RCC 7860 (cell line): ENCODE measurements at regions not wholly inside any gene's neighbourhood (a gene's known extent, or its start where the extent isn't known, plus 50 kb on each side); places are given as distances from the start of the nearest gene placed in this dataset.
"Not testable (repeated sequence)": the region's sequence is repeated elsewhere in the genome, so short reads cannot be mapped to it uniquely, and the experiment has no call there.

Experiments
- DNase-seq: peaks from one replicate; pipeline ENCODE4 v3.0.0-alpha.2; 2015; ENCODE audit warnings: low spot score
- FAIRE-seq: peaks from 2 replicates; lab custom pipeline; 2012; peaks lifted over from hg19 to GRCh38; lab: Jason Lieb, UNC

DNA sequence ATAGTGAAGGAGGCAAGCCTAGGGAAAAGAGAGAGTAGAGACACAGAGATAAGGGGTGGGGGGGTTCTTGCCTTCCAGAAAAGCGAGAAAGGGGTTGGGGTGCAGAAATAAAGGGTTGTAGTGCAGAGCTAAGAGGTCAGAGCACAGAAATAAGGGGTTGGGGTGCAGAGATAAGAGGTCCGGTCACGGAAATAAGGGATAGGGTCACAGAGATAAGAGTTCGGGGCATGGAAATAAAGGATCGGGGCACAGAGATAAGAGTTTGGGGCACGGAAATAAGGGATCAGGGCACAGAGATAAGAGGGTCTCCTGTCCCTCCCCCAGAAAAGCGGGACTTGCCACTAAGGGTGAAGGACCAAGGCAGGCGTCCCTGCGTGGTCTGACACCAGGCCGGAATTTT, 222.0 kb downstream of the OTOP1 start:
- not testable (repeated sequence) for DNase-seq, FAIRE-seq

DNA sequence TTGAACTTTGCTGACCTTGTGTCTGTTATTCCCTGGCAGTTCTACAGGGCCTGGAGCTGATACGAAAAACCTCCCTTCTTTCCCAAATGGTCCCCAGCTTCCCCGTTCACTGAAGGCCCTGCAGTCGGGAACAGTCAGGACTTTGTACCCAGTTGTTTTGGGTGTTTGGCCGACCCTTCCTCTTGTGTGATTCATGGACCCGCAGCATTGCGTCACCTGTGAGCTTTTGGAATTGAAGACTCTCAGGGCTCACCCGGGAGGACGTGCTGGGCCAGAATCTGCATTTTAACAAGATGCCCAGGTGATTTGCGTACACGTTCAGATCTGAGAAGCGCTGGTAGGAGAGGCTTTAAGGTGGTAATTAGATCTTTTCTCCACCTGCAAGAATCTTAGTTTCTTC, 220.4 kb downstream of the OTOP1 start:
- not testable (repeated sequence) for DNase-seq, FAIRE-seq

DNA sequence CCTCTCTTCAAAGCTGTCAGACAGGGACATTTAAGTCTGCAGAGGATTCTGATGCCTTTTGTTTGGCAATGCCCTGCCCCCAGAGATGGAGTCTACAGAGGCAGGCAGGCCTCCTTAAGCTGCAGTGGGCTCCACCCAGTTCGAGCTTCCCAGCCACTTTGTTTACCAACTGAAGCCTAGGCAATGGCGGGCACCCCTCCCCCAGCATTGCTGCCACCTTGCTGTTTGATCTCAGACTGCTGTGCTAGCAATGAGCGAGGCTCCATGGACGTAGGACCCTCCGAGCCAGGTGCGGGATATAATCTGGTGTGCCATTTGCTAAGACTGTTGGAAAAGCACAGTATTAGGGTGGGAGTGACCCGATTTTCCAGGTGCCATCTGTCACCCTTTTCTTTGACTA, 207.7 kb downstream of the OTOP1 start:
- FAIRE-seq, DNase-seq: not testable (repeated sequence)

DNA sequence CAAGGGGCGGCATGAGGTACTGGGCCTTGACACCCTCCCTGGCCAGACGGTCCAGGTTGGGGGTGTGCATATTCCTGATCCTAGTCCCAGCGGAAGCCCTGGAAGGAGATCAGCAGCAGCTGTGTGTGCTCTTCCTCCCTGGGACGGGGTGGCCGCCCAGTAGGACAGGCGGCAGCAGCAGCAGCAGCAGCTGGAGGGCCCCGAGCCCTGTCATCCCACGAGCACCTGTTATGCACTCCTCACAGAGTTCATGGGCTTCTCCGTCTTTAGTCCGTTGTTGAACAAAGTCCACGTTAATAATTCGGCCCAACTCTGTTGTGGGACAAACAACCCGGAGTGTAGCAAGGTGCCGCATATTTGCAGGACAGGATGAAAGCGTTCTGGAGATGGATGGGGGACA, 205.6 kb downstream of the OTOP1 start:
- DNase-seq, FAIRE-seq: not testable (repeated sequence)

DNA sequence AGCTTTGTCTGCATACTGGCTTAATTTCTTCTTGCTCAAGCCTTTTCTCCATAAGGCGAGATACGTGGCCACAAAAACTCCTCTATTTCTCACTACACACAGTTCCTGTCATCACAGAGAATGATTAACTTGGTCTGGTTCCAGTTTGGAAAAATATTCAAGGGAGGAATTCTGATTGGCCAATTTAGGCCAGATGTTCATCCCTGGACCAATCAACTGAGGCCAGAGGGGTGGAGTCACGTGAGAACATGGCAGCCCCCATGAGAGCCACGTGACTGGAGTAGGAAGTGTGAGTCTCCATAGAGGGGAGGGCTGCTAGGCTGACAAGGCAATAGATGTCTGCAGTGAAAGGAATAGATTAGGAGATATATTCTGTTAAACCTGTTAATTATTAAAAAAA, 200.0 kb downstream of the OTOP1 start:
- not testable (repeated sequence) for FAIRE-seq, DNase-seq

DNA sequence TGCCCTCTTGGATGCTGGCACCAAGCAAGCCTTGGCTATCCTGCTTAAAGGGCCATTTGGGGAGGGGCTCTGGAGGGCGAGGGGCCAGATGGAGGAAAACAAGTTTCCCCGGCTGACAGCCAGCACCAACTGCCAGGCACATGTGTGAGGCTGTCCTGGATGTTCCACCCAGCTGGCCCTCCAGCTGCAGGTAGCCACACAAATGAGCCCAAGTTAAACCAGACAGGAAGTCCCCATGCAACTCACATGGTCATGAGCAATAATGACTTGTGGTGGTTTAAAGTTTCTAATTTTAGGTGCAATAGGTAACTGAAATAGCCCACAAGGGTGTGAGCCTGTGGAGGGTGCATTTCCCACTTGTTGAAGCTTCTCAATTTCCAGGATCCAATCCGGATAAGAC, 198.0 kb downstream of the OTOP1 start:
- FAIRE-seq: not testable (repeated sequence)

DNA sequence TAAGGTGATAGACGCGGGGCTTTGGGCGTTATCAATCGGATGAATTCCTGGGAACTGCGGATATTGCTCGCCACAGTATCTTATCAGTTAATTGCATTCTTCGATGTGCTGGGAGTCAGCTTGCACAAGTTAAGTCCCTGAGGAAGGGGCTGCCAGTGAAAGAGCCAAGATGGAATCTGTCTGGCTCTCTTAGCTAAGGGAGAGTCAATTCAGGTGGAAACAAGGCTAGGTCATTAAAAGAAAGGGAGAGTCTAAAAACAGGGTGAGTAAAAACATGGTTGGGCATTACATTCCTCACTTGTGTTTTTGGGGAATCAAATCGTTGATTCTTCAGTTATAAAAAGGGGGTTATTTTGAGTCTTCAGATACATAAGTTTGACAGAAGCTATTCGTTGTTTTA, 196.2 kb downstream of the OTOP1 start:
- FAIRE-seq, DNase-seq: not testable (repeated sequence)

More for the DNA sequence above, 198.0 kb downstream of the OTOP1 start:
- not testable (repeated sequence) for DNase-seq

DNA sequence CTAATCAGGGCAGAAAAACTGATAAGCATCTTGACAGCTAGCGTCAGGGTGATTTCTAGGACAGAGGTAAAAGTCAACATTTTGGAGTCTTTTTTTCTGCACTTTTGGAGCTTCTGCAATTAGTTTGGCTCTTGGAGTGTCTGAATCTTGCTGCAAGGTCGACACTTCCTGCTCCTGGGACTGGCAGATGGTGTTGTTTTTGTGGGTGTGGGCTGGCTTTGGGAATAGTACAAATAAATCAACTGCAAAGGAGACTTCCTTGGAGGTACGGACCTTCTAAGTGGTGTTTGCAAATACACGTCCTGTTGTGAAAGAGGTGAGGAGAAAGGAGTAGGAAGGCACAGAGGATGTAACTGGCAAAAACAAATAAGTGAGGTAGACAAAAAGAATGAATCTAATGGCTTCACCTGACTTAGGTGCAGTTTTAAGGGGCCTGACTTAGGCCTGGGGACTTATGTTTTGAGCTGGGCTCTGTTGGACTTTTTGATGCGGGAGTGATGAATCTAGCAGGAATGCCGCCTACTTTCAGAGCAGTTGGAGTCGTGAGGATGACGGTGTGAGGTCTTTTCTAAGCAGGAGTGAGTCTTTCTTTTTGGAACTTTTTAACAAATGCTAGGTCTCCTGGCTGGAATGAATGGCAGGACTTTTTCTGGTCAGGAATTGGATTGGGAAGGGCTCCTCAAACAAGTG, 195.1 kb downstream of the OTOP1 start:
- not testable (repeated sequence) for DNase-seq, FAIRE-seq

DNA sequence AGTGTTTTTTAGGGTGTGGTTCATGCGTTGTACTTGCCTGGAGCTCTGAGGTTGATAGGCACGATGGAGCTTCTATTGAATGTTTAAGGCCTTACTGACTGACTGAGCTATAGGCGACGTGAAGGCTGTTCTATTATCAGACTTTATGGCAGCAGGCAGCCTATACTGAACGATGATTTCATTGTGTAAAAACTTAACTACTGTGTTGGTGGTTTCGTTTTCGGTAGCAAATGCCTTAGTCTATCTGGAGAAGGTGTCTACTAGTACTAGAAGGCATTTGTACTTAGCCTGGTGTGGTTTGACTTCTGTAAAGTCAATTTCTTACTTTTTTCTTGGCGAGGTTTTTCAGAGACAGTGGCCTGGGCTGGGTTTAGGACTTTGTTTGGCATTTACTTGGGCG, 194.4 kb downstream of the OTOP1 start:
- DNase-seq: not testable (repeated sequence)

DNA sequence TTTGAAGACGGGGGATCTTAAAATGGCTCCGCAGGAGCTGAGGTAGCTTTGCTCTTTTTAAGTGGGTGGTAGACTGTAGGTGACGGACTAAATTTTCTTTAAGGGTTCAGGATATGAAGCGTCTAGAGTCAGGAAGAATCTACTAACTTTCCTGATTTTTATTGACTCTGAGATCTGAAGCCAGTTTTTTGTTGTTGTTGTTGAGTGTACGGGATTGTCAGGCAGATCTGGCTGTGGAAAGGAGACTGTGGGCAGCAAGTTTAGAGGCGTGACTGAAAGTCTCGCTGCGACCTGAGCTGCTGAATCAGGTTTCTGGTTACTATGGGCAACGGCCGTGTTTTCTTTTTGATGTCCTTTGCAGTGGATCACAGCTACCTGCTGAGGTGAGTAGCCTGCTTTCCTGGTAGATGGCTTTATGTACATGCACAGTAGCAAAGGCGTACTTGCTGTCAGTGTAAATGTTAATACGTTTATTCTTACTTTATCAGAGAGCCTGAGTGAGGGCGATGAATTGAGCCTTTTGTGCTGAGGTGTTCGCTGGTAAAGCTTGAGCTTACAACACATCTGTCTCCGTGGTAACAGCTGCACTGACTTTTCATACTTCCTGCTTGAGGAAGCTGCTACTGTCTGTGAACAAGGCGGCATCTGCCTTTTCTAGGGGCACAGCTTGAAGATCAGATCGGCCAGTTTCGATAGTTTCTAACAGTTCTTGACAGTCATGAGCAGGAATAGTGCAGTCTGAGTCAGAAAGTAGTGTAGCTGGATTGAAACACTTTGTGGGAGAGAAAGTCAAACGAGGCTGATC, 193.7 kb downstream of the OTOP1 start:
- DNase-seq, FAIRE-seq: not testable (repeated sequence)

More for the DNA sequence above, 194.4 kb downstream of the OTOP1 start:
- FAIRE-seq: not testable (repeated sequence)

DNA sequence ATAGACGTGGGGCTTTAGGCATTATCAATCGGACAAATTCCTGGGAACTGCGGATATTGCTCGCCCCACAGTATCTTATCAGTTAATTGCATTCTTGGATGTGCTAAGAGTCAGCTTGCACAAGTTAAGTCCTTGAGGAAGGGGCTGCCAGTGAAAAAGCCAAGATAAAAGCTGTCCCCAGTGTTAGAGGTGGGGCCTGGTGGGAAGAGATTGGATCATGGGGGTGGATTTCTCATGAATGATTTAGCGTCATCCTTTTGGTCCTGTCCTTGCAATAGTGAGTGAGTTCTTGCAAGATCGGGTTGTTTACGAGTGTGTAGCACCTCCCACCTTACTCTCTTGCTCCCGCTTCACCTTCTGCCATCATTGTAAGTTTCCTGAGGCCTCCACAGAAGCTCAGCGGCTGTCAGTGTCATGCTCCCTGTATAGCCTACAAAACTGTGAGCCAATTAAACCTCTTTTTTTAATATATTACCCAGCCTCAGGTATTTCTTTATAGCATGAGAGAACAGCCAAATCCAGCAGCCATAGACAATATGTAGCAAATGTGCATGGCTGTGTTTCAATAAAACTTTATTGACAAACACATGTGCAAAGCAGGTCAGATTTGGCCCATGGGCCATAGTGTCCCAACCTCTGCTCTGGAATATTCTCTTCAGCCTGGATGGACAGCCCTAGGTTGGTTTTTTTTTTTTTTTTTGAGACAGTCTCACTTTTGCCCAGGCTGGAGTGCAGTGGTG, 189.2 kb downstream of the OTOP1 start:
- DNase-seq, FAIRE-seq: not testable (repeated sequence)

DNA sequence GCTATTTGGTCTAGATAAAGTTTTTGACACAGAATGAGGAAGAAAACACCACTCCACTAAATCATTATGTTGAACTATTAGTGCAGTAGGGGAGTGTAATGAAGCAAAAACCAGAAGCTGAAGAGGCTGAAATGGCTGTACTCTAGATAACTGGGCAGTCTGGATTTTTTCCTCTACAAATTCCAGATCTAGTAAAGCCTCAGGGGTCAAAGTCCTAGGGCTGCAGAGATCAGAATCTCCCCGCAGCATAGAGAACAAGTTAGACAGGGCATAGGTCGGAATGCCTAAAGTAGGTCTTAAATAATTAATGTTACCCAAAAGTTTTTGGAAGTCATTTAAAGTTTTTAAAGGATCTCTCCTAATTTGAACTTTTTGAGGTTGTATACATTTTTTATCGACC, 180.9 kb downstream of the OTOP1 start:
- not testable (repeated sequence) for DNase-seq, FAIRE-seq

DNA sequence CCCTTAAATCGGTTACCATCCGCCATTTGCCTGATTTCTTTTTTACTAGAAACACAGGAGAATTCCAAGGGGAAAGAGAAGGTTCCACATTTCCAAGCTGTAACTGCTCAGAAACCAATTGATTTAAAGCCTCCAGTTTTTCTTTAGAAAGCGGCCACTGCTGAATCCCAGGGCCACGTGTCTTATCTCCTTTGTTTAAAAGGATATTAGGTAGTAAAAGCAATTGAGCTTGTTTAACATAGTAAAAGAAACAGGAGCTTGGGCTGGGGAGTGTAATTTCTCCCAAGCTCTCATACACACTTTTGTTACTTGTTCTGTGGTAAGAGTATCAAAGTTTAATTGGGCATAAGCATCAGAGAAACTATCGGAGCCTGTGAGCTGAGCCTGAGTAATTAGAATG, 180.0 kb downstream of the OTOP1 start:
- not testable (repeated sequence) for FAIRE-seq, DNase-seq

DNA sequence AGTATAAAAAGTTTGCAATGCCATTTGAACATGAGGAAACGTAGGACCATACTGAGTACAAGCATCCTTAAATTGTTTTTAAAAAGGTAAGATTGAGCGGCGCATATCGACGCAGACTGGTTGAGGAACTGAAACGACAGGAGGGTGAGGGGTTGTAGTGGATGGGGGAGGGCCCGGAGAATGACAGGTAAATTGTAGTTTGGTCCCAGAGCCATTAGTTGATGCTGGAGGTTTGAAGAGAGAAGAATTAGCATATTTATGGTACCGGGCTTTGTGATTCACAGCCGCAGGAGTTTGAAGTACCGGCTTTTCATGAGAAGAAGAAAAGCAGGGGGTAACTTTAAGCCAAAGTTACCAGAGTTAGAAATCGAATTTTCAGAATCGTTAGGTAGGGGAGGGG, 179.5 kb downstream of the OTOP1 start:
- FAIRE-seq, DNase-seq: not testable (repeated sequence)

DNA sequence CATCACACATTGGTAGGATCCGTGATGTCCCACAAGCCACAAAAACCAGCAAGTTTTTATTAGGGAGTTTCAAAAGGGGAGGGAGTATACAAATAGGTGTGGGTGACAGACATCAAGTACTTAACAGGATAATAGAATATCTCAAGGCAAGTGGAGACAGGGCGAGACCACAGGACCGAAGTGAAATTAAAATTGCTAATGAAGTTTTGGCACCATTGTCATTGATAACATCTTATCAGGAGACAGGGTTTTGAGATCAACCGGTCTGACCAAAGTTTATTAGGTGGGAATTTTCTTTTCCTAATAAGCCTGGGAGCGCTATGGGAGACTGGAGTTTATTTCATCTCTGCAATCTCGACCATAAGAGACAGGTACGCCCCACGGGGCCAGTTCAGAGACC, 178.5 kb downstream of the OTOP1 start:
- DNase-seq, FAIRE-seq: not testable (repeated sequence)

DNA sequence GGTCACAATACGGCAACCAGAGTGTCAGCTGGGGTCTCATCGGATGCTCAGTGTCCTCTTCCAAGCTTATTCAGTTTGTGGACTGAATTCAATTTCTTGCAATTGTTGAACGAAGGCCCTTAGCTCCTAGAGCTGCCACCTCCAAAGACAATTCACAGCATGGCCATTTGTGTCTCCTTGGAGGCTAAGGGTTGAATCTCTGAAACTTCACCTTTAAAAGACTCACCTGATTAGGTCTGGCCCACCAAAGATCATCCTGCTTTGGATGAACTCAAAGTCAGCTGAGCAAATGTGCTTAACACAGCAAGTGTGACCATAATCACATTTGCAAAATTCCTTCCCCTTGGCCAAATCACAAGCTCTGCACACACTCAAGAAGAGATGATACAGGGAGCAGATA, 175.9 kb downstream of the OTOP1 start:
- not testable (repeated sequence) for DNase-seq, FAIRE-seq

DNA sequence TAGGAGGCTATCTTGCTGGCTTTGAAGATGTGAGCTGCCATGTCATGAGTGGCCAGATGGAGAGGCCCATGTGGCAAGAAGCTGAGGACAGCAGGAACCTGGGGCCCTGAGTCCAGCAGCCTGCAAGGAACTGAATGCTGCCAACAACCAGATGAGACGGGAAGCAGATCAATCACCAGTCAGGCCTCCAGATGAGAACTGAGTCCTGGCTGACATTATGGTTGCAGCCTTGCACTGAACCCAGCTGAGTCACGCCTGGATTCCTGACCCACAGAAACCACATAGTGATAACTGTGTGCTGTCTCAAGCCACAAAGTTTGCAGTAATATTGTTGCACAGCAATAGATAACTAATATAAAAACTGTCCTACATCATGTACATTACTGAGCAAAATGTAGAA, 173.8 kb downstream of the OTOP1 start:
- DNase-seq, FAIRE-seq: not testable (repeated sequence)

DNA sequence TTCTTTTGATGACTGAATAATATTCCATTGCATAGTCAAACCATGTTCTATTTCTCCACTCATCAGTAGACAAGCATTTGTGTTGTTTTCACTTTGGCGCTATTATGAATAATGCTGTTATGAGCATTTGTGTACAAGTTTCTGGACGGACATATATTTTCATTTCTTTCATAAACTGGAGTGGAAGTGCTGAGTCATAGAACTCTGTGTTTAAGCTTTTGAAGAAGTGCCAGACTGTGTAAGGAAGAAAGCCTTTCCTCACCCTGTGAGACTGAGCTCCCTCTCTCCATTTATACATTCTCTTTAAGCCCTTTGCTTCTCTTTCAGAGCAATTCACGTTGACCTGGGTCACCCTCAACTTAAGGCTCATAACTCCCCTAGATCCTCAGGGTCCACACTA, 169.5 kb downstream of the OTOP1 start:
- DNase-seq, FAIRE-seq: not testable (repeated sequence)

DNA sequence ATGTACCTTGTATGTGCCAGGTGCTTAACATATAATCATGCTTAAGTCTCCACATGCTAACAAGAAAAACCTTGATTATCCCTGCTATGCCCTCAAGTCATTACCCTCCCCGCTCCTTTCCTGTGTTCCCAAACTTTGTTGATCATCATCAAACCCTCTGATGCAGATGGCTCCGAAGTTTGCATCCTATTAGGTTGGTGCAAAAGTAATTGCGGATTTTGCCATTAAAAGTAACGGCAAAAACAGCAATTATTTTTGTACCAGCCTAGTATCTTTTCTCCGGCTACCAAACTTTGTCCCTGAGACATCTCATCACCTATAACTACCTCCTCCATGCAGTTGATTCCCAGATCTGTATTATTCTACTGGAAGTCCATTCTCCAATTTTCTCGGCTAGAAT, 142.6 kb downstream of the OTOP1 start:
- FAIRE-seq, DNase-seq: not testable (repeated sequence)

DNA sequence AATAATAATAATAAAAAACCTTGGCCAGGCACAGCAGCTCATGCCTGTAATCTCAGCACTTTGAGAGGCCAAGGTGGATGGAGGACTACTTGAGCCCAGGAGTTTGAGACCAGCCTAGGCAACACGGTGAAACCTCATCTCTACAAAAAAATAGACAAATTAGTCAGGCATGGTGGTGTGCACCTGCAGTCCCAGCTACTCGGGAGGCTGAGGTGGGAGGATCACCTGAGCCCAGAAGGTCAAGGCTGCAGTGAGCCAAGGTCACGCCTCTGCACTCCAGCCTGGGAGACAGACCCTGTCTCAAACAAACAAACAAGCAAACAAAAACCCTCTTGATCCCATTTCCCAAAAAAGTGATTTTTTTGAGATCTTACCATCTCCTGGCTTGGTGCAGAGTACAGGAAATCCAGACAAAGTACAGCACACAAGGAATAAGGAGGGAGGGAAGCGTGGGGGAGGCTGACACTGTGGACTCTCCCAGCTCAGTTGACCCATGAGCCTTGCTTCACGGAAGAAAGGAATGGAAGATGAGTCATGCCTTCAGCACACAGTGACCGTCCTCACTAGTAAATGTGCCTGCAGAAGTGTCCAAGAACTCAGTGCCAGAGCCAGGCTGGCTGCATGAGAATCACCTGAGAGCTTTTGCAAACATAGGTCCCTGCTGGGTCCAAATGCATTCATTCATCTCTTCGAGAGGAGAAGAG, 136.9 kb downstream of the OTOP1 start:
- DNase-seq: peak; percentile 4
- not testable (repeated sequence) for FAIRE-seq
